ENCODE measurements at regions not wholly inside any gene's neighbourhood (a gene's known extent, or its start where the extent isn't known, plus 50 kb on each side); places are given as distances from the start of the nearest gene placed in this dataset.

GRCh38 chr3:63064209-63064755 lies 189.1 kb upstream of the CADPS start:
- TF ChIP-seq CTCF (conservative IDR thresholded peaks at IDR 0.05; ENCODE audit: low read depth, low read length): no peak
- H3K4me3 ChIP-seq (ENCODE audit: low read length): no peak overlapping the region
- DNase-seq (ENCODE audit: low read depth): no peak

- no peak for DNase-seq (ENCODE audit: low read depth)
- no peak overlapping the region for H3K4me3 ChIP-seq (ENCODE audit: low read length)
- no peak for TF ChIP-seq CTCF (conservative IDR thresholded peaks at IDR 0.05; ENCODE audit: low read depth, low read length)
These were observed 192.9 kb upstream of the CADPS start for GRCh38 chr3:63067999-63068645.

GRCh38 chr3:63069806-63070475 lies 194.7 kb upstream of the CADPS start:
- DNase-seq (ENCODE audit: low read depth): no peak
- TF ChIP-seq CTCF (conservative IDR thresholded peaks at IDR 0.05; ENCODE audit: low read depth, low read length): no peak
- H3K4me3 ChIP-seq (ENCODE audit: low read length): no peak overlapping the region

- DNase-seq (ENCODE audit: low read depth): no peak
- TF ChIP-seq CTCF (conservative IDR thresholded peaks at IDR 0.05; ENCODE audit: low read depth, low read length): no peak
- no peak overlapping the region for H3K4me3 ChIP-seq (ENCODE audit: low read length)
These were observed 195.2 kb upstream of the CADPS start for GRCh38 chr3:63070476-63070810.

- TF ChIP-seq CTCF (conservative IDR thresholded peaks at IDR 0.05; ENCODE audit: low read depth, low read length): no peak
- H3K4me3 ChIP-seq (ENCODE audit: low read length): no peak overlapping the region
- DNase-seq (ENCODE audit: low read depth): no peak
These were observed 201.1 kb upstream of the CADPS start for GRCh38 chr3:63076357-63076756.

- no peak for DNase-seq (ENCODE audit: low read depth)
- no peak for TF ChIP-seq CTCF (conservative IDR thresholded peaks at IDR 0.05; ENCODE audit: low read depth, low read length)
- H3K4me3 ChIP-seq (ENCODE audit: low read length): no peak overlapping the region
These were observed 191.9 kb upstream of the SYNPR start for GRCh38 chr3:63086190-63086589.
